Suprapubic skin (tissue), 4 donors: ENCODE measurements at regions not wholly inside any gene's neighbourhood (a gene's known extent, or its start where the extent isn't known, plus 50 kb on each side); places are given as distances from the start of the nearest gene placed in this dataset.

Experiments
- DNase-seq, 2 donors: peaks; one replicate each; pipeline ENCODE4 v3.0.0-alpha.2; 2019; ENCODE audit warnings: low spot score in 2 of 2
- H3K27ac ChIP-seq: fragments of 200-600 bp; sonication (generic); one replicate; pipeline ENCODE4 v1.5.1; 2019
- H3K27me3 ChIP-seq: fragments of 200-600 bp; sonication (generic); one replicate; pipeline ENCODE4 v1.5.1; 2019
- H3K36me3 ChIP-seq: fragments of 200-600 bp; sonication (generic); one replicate; pipeline ENCODE4 v1.5.1; 2019
- H3K4me1 ChIP-seq: fragments of 200-600 bp; sonication (generic); one replicate; pipeline ENCODE4 v1.5.1; 2019
- H3K4me3 ChIP-seq: fragments of 200-600 bp; sonication (generic); one replicate; pipeline ENCODE4 v1.5.1; 2019; ENCODE audit warnings: mild to moderate bottlenecking
- H3K9me3 ChIP-seq: fragments of 200-600 bp; sonication (generic); one replicate; pipeline ENCODE4 v1.5.1; 2019
- CTCF ChIP-seq, 2 donors: fragments of 200-600 bp in 1 of 2; fragments of 450-650 bp in 1 of 2; sonication (generic) in 1 of 2; IDR thresholded peaks; one replicate each; pipeline ENCODE4 v1.5.1; 2016 to 2019; ENCODE audit warnings: antibody characterized with exemption in 2 of 2, mild to moderate bottlenecking in 1 of 2, moderate library complexity in 1 of 2
- EP300 ChIP-seq: sonication (generic); formaldehyde crosslinking; IDR thresholded peaks from one replicate; pipeline ENCODE4 v1.6.1; 2017; ENCODE audit warnings: antibody characterized with exemption
- POLR2A ChIP-seq, 2 donors: fragments of 450-650 bp; IDR thresholded peaks; one replicate each; pipeline ENCODE4 v1.6.1; 2017; ENCODE audit warnings: antibody characterized with exemption in 2 of 2, mild to moderate bottlenecking in 2 of 2, moderate library complexity in 2 of 2
- POLR2AphosphoS5 ChIP-seq, 3 donors: sonication (generic); formaldehyde crosslinking; IDR thresholded peaks; one replicate each; pipeline ENCODE4 v1.6.1; 2017; ENCODE audit warnings: antibody characterized with exemption in 3 of 3
- WGBS: methylation state at CpG from one replicate; pipeline ENCODE4 v1.1.5; 2018; 5-methylcytosine and 5-hydroxymethylcytosine counted together

- Histone ChIP-seq H3K4me3 (no peak overlapping the region), H3K4me1 (no peaks in the 10 kb centered on the region), H3K27me3 (peaks cover 8% of the 10 kb centered on the region), H3K27ac (no peak overlapping the region), H3K36me3 (no peaks in the 10 kb centered on the region), H3K9me3 (peaks cover 11% of the 10 kb centered on the region)
- 90% methylated on average over 10 of the region's 23 CpGs for WGBS
- DNase-seq: peak in 1 of 2 donors; percentile 71
- TF ChIP-seq POLR2AphosphoS5 (IDR thresholded peaks at IDR 0.05) (no peak), EP300 (no peak), CTCF (IDR thresholded peaks at IDR 0.05) (no peak), POLR2A (IDR thresholded peaks at IDR 0.05) (no peak)
These were observed 133.9 kb downstream of the HMX1 start for GRCh38 chr4:8737601-8738279.

DNA sequence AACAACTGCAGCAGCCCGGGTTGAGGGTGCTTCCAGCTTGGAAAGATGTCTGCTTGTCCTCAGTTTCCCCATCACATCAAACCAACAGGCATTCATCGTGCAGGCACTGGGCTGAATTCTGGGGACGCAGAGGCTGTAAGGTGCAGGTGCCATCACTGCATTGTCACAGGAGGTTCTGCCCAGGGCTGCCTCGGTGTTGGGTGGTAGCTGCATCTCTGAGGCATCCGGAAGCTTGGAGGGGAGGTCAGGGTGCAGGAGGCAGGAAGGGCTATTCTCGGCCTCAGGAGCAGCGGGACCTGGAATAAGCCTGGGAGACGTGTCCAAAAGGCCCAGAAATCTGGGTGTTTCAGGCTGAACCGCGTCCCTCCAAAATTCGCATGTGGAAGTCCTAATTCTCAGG lies 134.6 kb downstream of the HMX1 start:
- 88% methylated on average over 8 of the region's 11 CpGs for WGBS
- no peak overlapping the region for H3K4me3 ChIP-seq
- H3K27ac ChIP-seq: no peak overlapping the region
- TF ChIP-seq EP300 (no peak), POLR2AphosphoS5 (IDR thresholded peaks at IDR 0.05) (no peak), POLR2A (IDR thresholded peaks at IDR 0.05) (no peak), CTCF (IDR thresholded peaks at IDR 0.05) (no peak)
- peaks cover 8% of the 10 kb centered on the region for H3K27me3 ChIP-seq
- no peak for DNase-seq
- no peaks in the 10 kb centered on the region for H3K36me3 ChIP-seq
- H3K4me1 ChIP-seq: no peaks in the 10 kb centered on the region
- H3K9me3 ChIP-seq: peaks cover 11% of the 10 kb centered on the region

- peaks cover 8% of the 10 kb centered on the region for H3K27me3 ChIP-seq
- 55% methylated on average over 15 of the region's 18 CpGs for WGBS
- H3K36me3 ChIP-seq: no peaks in the 10 kb centered on the region
- no peak overlapping the region for H3K27ac ChIP-seq
- no peak for DNase-seq
- peaks cover 11% of the 10 kb centered on the region for H3K9me3 ChIP-seq
- TF ChIP-seq EP300 (no peak), CTCF (IDR thresholded peaks at IDR 0.05) (no peak), POLR2A (IDR thresholded peaks at IDR 0.05) (no peak), POLR2AphosphoS5 (IDR thresholded peaks at IDR 0.05) (no peak)
- H3K4me1 ChIP-seq: no peaks in the 10 kb centered on the region
- H3K4me3 ChIP-seq: no peak overlapping the region
These were observed 135.4 kb downstream of the HMX1 start for GRCh38 chr4:8736090-8736825.

GRCh38 chr4:8735236-8736089 lies 136.2 kb downstream of the HMX1 start:
- TF ChIP-seq CTCF (IDR thresholded peaks at IDR 0.05) (no peak), POLR2AphosphoS5 (IDR thresholded peaks at IDR 0.05) (no peak), POLR2A (IDR thresholded peaks at IDR 0.05) (no peak), EP300 (no peak)
- Histone ChIP-seq H3K27ac (no peak overlapping the region), H3K27me3 (peaks cover 4% of the 10 kb centered on the region), H3K36me3 (no peaks in the 10 kb centered on the region), H3K9me3 (peaks cover 11% of the 10 kb centered on the region), H3K4me1 (no peaks in the 10 kb centered on the region), H3K4me3 (no peak overlapping the region)
- WGBS: 78% methylated on average over 12 of the region's 14 CpGs
- DNase-seq: no peak
